ENCODE measurements at regions not wholly inside any gene's neighbourhood (a gene's known extent, or its start where the extent isn't known, plus 50 kb on each side); places are given as distances from the start of the nearest gene placed in this dataset.

- H3K27ac ChIP-seq (ENCODE audit: low read depth in 2 of 2, low read length in 2 of 2): no peak overlapping the region
- no peaks in the 10 kb centered on the region for H3K4me1 ChIP-seq (ENCODE audit: control insufficient read depth in 2 of 3, insufficient read depth in 2 of 3, low read depth in 1 of 3, low read length in 3 of 3)
- H3K9ac ChIP-seq (ENCODE audit: low read length in 3 of 3): no peak overlapping the region
- peaks cover 0 to 6% (median 0%) of the 10 kb centered on the region in 3 donors for H3K9me3 ChIP-seq (ENCODE audit: control insufficient read depth in 2 of 3, insufficient read depth in 1 of 3, low read length in 3 of 3)
- H3K4me3 ChIP-seq (ENCODE audit: low read length in 3 of 3): no peak overlapping the region
- intact Hi-C loops (cut with DNase I): no loop called here
- H3K36me3 ChIP-seq (ENCODE audit: control insufficient read depth in 2 of 3, insufficient read depth in 3 of 3, low read length in 3 of 3): no peaks in the 10 kb centered on the region
- no peak for TF ChIP-seq CTCF (IDR thresholded peaks at IDR 0.05; ENCODE audit: borderline replicate concordance, extremely low read depth, insufficient read depth)
- no peak for FAIRE-seq
- DNase-seq: peak in 2 of 5 donors; percentile 23 to 52
- H3K27me3 ChIP-seq (ENCODE audit: control insufficient read depth, insufficient read depth, low read length): no peaks in the 10 kb centered on the region
Observed at GRCh38 chr22:44589831-44590230, 91.8 kb upstream of the RTL6 start.

GRCh38 chr22:44588348-44588747 is 90.3 kb upstream of the RTL6 start:
- DNase-seq: peak in 2 of 5 donors; percentile 17 to 46
- FAIRE-seq: no peak
- Histone ChIP-seq H3K9ac (ENCODE audit: low read length in 3 of 3) (no peak overlapping the region), H3K4me1 (ENCODE audit: control insufficient read depth in 2 of 3, insufficient read depth in 2 of 3, low read depth in 1 of 3, low read length in 3 of 3) (no peaks in the 10 kb centered on the region), H3K27ac (ENCODE audit: low read depth in 2 of 2, low read length in 2 of 2) (no peak overlapping the region), H3K9me3 (ENCODE audit: control insufficient read depth in 2 of 3, insufficient read depth in 1 of 3, low read length in 3 of 3) (peaks cover 0 to 6% (median 0%) of the 10 kb centered on the region in 3 donors), H3K27me3 (ENCODE audit: control insufficient read depth, insufficient read depth, low read length) (no peaks in the 10 kb centered on the region), H3K4me3 (ENCODE audit: low read length in 3 of 3) (no peak overlapping the region), H3K36me3 (ENCODE audit: control insufficient read depth in 2 of 3, insufficient read depth in 3 of 3, low read length in 3 of 3) (no peaks in the 10 kb centered on the region)
- intact Hi-C loops (cut with DNase I): no loop called here
- TF ChIP-seq CTCF (IDR thresholded peaks at IDR 0.05; ENCODE audit: borderline replicate concordance, extremely low read depth, insufficient read depth): no peak

GRCh38 chr22:44587737-44588310 is 89.8 kb upstream of the RTL6 start:
- H3K4me1 ChIP-seq (ENCODE audit: control insufficient read depth in 2 of 3, insufficient read depth in 2 of 3, low read depth in 1 of 3, low read length in 3 of 3): no peaks in the 10 kb centered on the region
- intact Hi-C loops (cut with DNase I): no loop called here
- no peak for TF ChIP-seq CTCF (IDR thresholded peaks at IDR 0.05; ENCODE audit: borderline replicate concordance, extremely low read depth, insufficient read depth)
- H3K9me3 ChIP-seq (ENCODE audit: control insufficient read depth in 2 of 3, insufficient read depth in 1 of 3, low read length in 3 of 3): peaks cover 0 to 6% (median 0%) of the 10 kb centered on the region in 3 donors
- H3K27ac ChIP-seq (ENCODE audit: low read depth in 2 of 2, low read length in 2 of 2): no peak overlapping the region
- no peak overlapping the region for H3K4me3 ChIP-seq (ENCODE audit: low read length in 3 of 3)
- no peak overlapping the region for H3K9ac ChIP-seq (ENCODE audit: low read length in 3 of 3)
- DNase-seq (peak in 1 of 5 donors; percentile 18), FAIRE-seq (no peak)
- H3K27me3 ChIP-seq (ENCODE audit: control insufficient read depth, insufficient read depth, low read length): no peaks in the 10 kb centered on the region
- no peaks in the 10 kb centered on the region for H3K36me3 ChIP-seq (ENCODE audit: control insufficient read depth in 2 of 3, insufficient read depth in 3 of 3, low read length in 3 of 3)
